ENCODE measurements at regions not wholly inside any gene's neighbourhood (a gene's known extent, or its start where the extent isn't known, plus 50 kb on each side); places are given as distances from the start of the nearest gene placed in this dataset.

- BruUV-seq (replicated peaks): no TSS peak
- no peak for TF ChIP-seq CTCF (IDR thresholded peaks at IDR 0.05; ENCODE audit: unreplicated experiment)
- H3K27ac Mint-ChIP-seq (ENCODE audit: low read depth, unreplicated experiment): no peak overlapping the region
- no peak for DNase-seq (ENCODE audit: unreplicated experiment)
- peaks cover 22% of the 10 kb centered on the region for H3K4me1 Mint-ChIP-seq (ENCODE audit: insufficient read depth, unreplicated experiment)
- POLR2A ChIA-PET: interaction anchor here (0.7 to 1.5 kb wide), 2 partner anchors 13 to 24 kb away, joined by 3 read pairs; no protein-coding TSS in a partner anchor
- intact Hi-C loops (cut with micrococcal nuclease): no loop called here
- H3K4me3 Mint-ChIP-seq (ENCODE audit: unreplicated experiment): no peak overlapping the region
- H3K36me3 Mint-ChIP-seq (ENCODE audit: insufficient read depth, unreplicated experiment): no peaks in the 10 kb centered on the region
- no peaks in the 10 kb centered on the region for H3K9me3 Mint-ChIP-seq (ENCODE audit: unreplicated experiment)
- CTCF ChIA-PET: interaction anchor here (0.6 to 1.5 kb wide), 6 partner anchors 19 to 571 kb away, joined by 3 to 5 read pairs (median 3); partner anchors contain the start of gene KIAA0319
- no peaks in the 10 kb centered on the region for H3K27me3 Mint-ChIP-seq (ENCODE audit: insufficient read depth, unreplicated experiment)
Measured at GRCh38 chr6:25217302-25217701, 61.9 kb upstream of the CARMIL1 start.

GRCh38 chr6:25217829-25218228, 61.3 kb upstream of the CARMIL1 start:
- intact Hi-C loops (cut with micrococcal nuclease): no loop called here
- H3K4me1 Mint-ChIP-seq (ENCODE audit: insufficient read depth, unreplicated experiment): peaks cover 22% of the 10 kb centered on the region
- ChIA-PET CTCF (interaction anchor here (0.6 to 1.2 kb wide), 5 partner anchors 9 to 572 kb away, joined by 3 to 5 read pairs (median 3); partner anchors contain the start of gene KIAA0319), POLR2A (interaction anchor here (0.7 to 1.5 kb wide), 3 partner anchors 10 to 24 kb away, joined by 3 read pairs; no protein-coding TSS in a partner anchor)
- H3K27ac Mint-ChIP-seq (ENCODE audit: low read depth, unreplicated experiment): no peak overlapping the region
- no peaks in the 10 kb centered on the region for H3K9me3 Mint-ChIP-seq (ENCODE audit: unreplicated experiment)
- no TSS peak for BruUV-seq (replicated peaks)
- TF ChIP-seq CTCF (IDR thresholded peaks at IDR 0.05; ENCODE audit: unreplicated experiment): no peak
- DNase-seq (ENCODE audit: unreplicated experiment): no peak
- no peaks in the 10 kb centered on the region for H3K27me3 Mint-ChIP-seq (ENCODE audit: insufficient read depth, unreplicated experiment)
- H3K4me3 Mint-ChIP-seq (ENCODE audit: unreplicated experiment): no peak overlapping the region
- H3K36me3 Mint-ChIP-seq (ENCODE audit: insufficient read depth, unreplicated experiment): no peaks in the 10 kb centered on the region

- Mint-ChIP-seq H3K36me3 (ENCODE audit: insufficient read depth, unreplicated experiment) (no peaks in the 10 kb centered on the region), H3K27me3 (ENCODE audit: insufficient read depth, unreplicated experiment) (no peaks in the 10 kb centered on the region), H3K4me1 (ENCODE audit: insufficient read depth, unreplicated experiment) (peaks cover 22% of the 10 kb centered on the region), H3K4me3 (ENCODE audit: unreplicated experiment) (no peak overlapping the region), H3K27ac (ENCODE audit: low read depth, unreplicated experiment) (no peak overlapping the region), H3K9me3 (ENCODE audit: unreplicated experiment) (no peaks in the 10 kb centered on the region)
- ChIA-PET CTCF (interaction anchor here (0.5 to 0.7 kb wide), 4 partner anchors 9 to 271 kb away, joined by 3 read pairs; no protein-coding TSS in a partner anchor), POLR2A (interaction anchor here (0.5 to 1.5 kb wide), 4 partner anchors 9 to 773 kb away, joined by 3 to 4 read pairs (median 3); no protein-coding TSS in a partner anchor)
- no TSS peak for BruUV-seq (replicated peaks)
- intact Hi-C loops (cut with micrococcal nuclease): no loop called here
- no peak for DNase-seq (ENCODE audit: unreplicated experiment)
- TF ChIP-seq CTCF (IDR thresholded peaks at IDR 0.05; ENCODE audit: unreplicated experiment): no peak
Measured at GRCh38 chr6:25218346-25218745, 60.8 kb upstream of the CARMIL1 start.

GRCh38 chr6:25219216-25219916, 59.8 kb upstream of the CARMIL1 start:
- Mint-ChIP-seq H3K27ac (ENCODE audit: low read depth, unreplicated experiment) (peak overlapping the region; percentile 50), H3K4me3 (ENCODE audit: unreplicated experiment) (no peak overlapping the region), H3K9me3 (ENCODE audit: unreplicated experiment) (no peaks in the 10 kb centered on the region), H3K27me3 (ENCODE audit: insufficient read depth, unreplicated experiment) (no peaks in the 10 kb centered on the region), H3K36me3 (ENCODE audit: insufficient read depth, unreplicated experiment) (peaks cover 4% of the 10 kb centered on the region), H3K4me1 (ENCODE audit: insufficient read depth, unreplicated experiment) (peaks cover 31% of the 10 kb centered on the region)
- ChIA-PET CTCF (interaction anchor here (0.5 to 0.6 kb wide), 2 partner anchors 69 to 270 kb away, joined by 4 to 8 read pairs; no protein-coding TSS in a partner anchor), POLR2A (interaction anchor here (0.6 to 3.0 kb wide), 13 partner anchors 8 to 1695 kb away, joined by 3 to 27 read pairs (median 3); partner anchors contain the start of gene CARMIL1)
- intact Hi-C loops (cut with micrococcal nuclease): no loop called here
- no peak for TF ChIP-seq CTCF (IDR thresholded peaks at IDR 0.05; ENCODE audit: unreplicated experiment)
- DNase-seq (ENCODE audit: unreplicated experiment): peak; percentile 14
- BruUV-seq (replicated peaks): no TSS peak
